Ascending aorta (tissue), 2 donors: ENCODE measurements at regions not wholly inside any gene's neighbourhood (a gene's known extent, or its start where the extent isn't known, plus 50 kb on each side); places are given as distances from the start of the nearest gene placed in this dataset.

ENCODE experiments used
- DNase-seq, 2 donors: peaks; one replicate each; pipeline ENCODE4 v3.0.0-alpha.2; 2019; ENCODE audit warnings: low spot score in 2 of 2
- H3K27ac ChIP-seq, 2 donors: fragments of 200-600 bp; sonication (generic); one replicate each; pipeline ENCODE4 v1.5.1; 2016 to 2017; ENCODE audit warnings: mild to moderate bottlenecking in 1 of 2
- H3K27me3 ChIP-seq: fragments of 200-600 bp; sonication (generic); one replicate; pipeline ENCODE4 v1.5.1; 2017
- H3K36me3 ChIP-seq, 2 donors: fragments of 200-600 bp; sonication (generic); one replicate each; pipeline ENCODE4 v1.5.1; 2016
- H3K4me1 ChIP-seq, 2 donors: fragments of 200-600 bp; sonication (generic); one replicate each; pipeline ENCODE4 v1.5.1; 2016 to 2017; ENCODE audit warnings: mild to moderate bottlenecking in 1 of 2
- H3K4me3 ChIP-seq, 2 donors: fragments of 200-600 bp; sonication (generic); one replicate each; pipeline ENCODE4 v1.5.1; 2016 to 2017; ENCODE audit warnings: mild to moderate bottlenecking in 1 of 2
- H3K9me3 ChIP-seq, 2 donors: fragments of 200-600 bp; sonication (generic); one replicate each; pipeline ENCODE4 v1.5.1; 2016
- intact Hi-C: fragments of 100-400 bp; cut with DNase I; formaldehyde crosslinking; loops from one replicate; pipeline ENCODE4 v1.15.1; 2023
- TF ChIP-seq, protein P1 (sequence below), 3 experiments: fragments of 200-600 bp in 2 of 3; fragments of 450-650 bp in 1 of 3; sonication (generic) in 2 of 3; IDR thresholded peaks; one replicate each; pipeline ENCODE4 v1.5.1; 2016 to 2019; ENCODE audit warnings: antibody characterized with exemption in 3 of 3, mild to moderate bottlenecking in 1 of 3, moderate library complexity in 1 of 3

GRCh38 chr14:101616202-101616601 is 54.9 kb downstream of the DIO3 start:
- H3K27ac ChIP-seq, result no peak overlapping the region
- no peaks in the 10 kb centered on the region for H3K27me3 ChIP-seq
- TF ChIP-seq, protein P1, sequence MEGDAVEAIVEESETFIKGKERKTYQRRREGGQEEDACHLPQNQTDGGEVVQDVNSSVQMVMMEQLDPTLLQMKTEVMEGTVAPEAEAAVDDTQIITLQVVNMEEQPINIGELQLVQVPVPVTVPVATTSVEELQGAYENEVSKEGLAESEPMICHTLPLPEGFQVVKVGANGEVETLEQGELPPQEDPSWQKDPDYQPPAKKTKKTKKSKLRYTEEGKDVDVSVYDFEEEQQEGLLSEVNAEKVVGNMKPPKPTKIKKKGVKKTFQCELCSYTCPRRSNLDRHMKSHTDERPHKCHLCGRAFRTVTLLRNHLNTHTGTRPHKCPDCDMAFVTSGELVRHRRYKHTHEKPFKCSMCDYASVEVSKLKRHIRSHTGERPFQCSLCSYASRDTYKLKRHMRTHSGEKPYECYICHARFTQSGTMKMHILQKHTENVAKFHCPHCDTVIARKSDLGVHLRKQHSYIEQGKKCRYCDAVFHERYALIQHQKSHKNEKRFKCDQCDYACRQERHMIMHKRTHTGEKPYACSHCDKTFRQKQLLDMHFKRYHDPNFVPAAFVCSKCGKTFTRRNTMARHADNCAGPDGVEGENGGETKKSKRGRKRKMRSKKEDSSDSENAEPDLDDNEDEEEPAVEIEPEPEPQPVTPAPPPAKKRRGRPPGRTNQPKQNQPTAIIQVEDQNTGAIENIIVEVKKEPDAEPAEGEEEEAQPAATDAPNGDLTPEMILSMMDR (IDR thresholded peaks at IDR 0.05), result no peak
- intact Hi-C loops, result no loop called here
- no peak for DNase-seq
- no peak overlapping the region for H3K4me3 ChIP-seq
- H3K4me1 ChIP-seq, result no peaks in the 10 kb centered on the region
- no peaks in the 10 kb centered on the region for H3K9me3 ChIP-seq
- no peaks in the 10 kb centered on the region for H3K36me3 ChIP-seq

- Histone ChIP-seq H3K27ac (no peak overlapping the region), H3K9me3 (no peaks in the 10 kb centered on the region), H3K36me3 (no peaks in the 10 kb centered on the region), H3K4me3 (no peak overlapping the region), H3K27me3 (no peaks in the 10 kb centered on the region), H3K4me1 (no peaks in the 10 kb centered on the region)
- DNase-seq, result no peak
- TF ChIP-seq, protein P1 (IDR thresholded peaks at IDR 0.05), result no peak
- intact Hi-C loops, result no loop called here
Observed at GRCh38 chr14:101619484-101619883, 58.2 kb downstream of the DIO3 start.

DNA sequence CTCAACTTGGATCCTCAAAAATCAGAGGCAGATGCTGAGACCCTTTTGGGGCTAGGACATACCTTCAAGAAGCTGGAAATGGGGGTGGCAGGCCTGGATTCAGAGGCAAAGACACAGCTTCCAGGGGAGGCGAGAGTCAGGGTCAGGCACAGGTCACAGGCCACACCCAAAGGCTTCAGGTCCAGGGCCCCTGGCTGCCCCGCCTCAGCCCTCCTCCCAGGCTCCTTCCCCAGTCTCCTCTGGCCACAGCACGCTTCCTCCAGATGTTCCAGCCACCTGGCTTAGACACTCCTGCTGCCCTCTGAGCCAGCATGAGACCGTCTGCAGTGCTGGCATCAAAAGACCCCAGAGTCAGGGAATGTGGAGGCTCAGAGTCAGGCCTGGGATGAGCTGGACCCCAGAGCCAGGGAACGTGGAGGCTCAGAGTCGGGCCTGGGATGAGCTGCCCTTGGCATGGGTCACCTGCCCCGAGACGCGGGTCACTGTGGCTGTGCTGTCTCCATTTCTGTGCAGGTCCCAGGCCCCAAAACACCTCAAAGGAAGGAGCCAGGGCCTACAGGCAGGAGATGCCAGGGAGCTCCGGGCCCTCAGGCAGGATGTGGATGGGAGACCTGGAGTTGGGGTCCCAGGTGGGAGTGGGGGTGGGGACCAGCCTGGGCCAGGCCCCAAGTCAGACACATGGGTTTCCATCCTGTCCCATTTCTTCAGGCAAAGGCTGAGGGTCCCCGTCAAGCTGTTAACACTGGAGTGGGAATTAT is 58.9 kb downstream of the DIO3 start:
- intact Hi-C loops, result no loop called here
- Histone ChIP-seq H3K4me3 (no peak overlapping the region), H3K36me3 (no peaks in the 10 kb centered on the region), H3K4me1 (no peaks in the 10 kb centered on the region), H3K9me3 (no peaks in the 10 kb centered on the region), H3K27me3 (no peaks in the 10 kb centered on the region), H3K27ac (no peak overlapping the region)
- TF ChIP-seq, protein P1 (IDR thresholded peaks at IDR 0.05), result no peak
- DNase-seq, result no peak

DNA sequence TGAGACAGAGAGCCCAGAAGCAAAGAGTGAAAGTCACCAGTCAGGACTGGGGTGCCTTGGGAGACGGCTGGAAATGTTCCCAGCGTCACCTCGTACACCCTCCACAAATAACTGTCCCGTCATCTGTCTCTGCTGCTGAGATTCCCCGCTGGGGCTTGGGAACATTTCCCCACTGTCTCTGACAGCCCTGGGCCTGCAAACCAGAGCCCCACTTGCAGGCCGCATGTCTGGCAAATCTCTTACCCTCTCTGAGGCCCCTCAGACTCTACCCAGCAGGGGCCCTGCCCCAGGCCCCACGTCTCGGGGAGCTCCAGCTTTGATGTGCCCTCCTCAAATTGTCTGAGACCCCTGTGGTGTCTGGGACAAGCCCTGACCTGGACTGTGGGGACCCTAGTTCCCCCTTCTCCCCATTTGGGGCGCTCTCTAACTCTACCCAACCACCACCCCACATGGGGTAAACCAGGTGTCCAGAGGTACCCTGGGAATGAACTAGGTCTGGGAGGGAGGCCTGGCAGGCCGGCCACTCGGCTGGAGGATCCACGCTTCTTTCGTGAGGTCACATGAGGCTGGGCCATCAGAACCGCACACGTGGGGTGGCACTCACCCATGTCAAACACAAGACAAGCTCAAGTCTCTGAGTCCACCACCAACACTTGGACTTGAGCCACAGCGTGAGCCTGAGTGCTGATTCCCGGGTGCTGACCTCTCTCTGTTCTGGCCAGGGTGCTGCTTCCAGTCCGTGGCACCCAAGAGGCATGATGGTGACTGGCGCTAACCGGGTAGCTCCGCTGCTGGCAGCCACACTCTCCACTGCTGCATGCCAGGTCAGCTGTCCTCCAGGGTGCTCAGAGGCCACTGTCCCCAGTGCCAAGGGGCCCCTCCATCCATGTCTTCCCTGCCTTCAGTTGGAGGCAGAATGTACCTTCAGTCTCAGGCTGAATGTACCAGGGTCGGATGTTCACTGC is 59.8 kb downstream of the DIO3 start:
- TF ChIP-seq, protein P1 (IDR thresholded peaks at IDR 0.05), result no peak
- intact Hi-C loops, result no loop called here
- Histone ChIP-seq H3K36me3 (no peaks in the 10 kb centered on the region), H3K9me3 (no peaks in the 10 kb centered on the region), H3K4me3 (no peak overlapping the region), H3K27me3 (no peaks in the 10 kb centered on the region), H3K4me1 (no peaks in the 10 kb centered on the region), H3K27ac (no peak overlapping the region)
- DNase-seq, result no peak

GRCh38 chr14:101622251-101623076 is 61.2 kb downstream of the DIO3 start:
- intact Hi-C loops, result no loop called here
- no peaks in the 10 kb centered on the region for H3K4me1 ChIP-seq
- H3K27ac ChIP-seq, result no peak overlapping the region
- DNase-seq, result no peak
- TF ChIP-seq, protein P1 (IDR thresholded peaks at IDR 0.05), result no peak
- no peak overlapping the region for H3K4me3 ChIP-seq
- H3K36me3 ChIP-seq, result no peaks in the 10 kb centered on the region
- H3K27me3 ChIP-seq, result no peaks in the 10 kb centered on the region
- H3K9me3 ChIP-seq, result no peaks in the 10 kb centered on the region
